SK-N-SH treated with all-trans-retinoic acid at 6 μM for 48 hours (cell line): ENCODE measurements at regions not wholly inside any gene's neighbourhood (a gene's known extent, or its start where the extent isn't known, plus 50 kb on each side); places are given as distances from the start of the nearest gene placed in this dataset.
"Not testable (repeated sequence)": the region's sequence is repeated elsewhere in the genome, so short reads cannot be mapped to it uniquely, and the experiment has no call there.

Experiments
- ATAC-seq: fragments of 200-7000 bp; cut with Tn5 transposase; 3 replicates; pipeline ENCODE4 v1.9.1; 2020; ENCODE audit warnings: mild to moderate bottlenecking, moderate library complexity
- ARNTL ChIP-seq: fragments of 450-650 bp; formaldehyde crosslinking; IDR thresholded peaks from 2 replicates; pipeline ENCODE4 v1.5.0; 2020; ENCODE audit warnings: low read depth, mild to moderate bottlenecking, moderate library complexity, borderline replicate concordance
- BACH2 ChIP-seq: fragments of 250-450 bp; sonication (Bioruptor Pico); IDR thresholded peaks from 2 replicates; pipeline ENCODE4 v1.9.0; 2021; ENCODE audit warnings: mild to moderate bottlenecking, borderline replicate concordance
- CSDC2 ChIP-seq: fragments of 250-450 bp; sonication (Bioruptor Pico); IDR thresholded peaks from 2 replicates; pipeline ENCODE4 v1.5.0; 2020; ENCODE audit warnings: mild to moderate bottlenecking, moderate library complexity
- GLIS3 ChIP-seq: fragments of 250-450 bp; sonication (Bioruptor Pico); IDR thresholded peaks from 2 replicates; pipeline ENCODE4 v1.5.0; 2020; ENCODE audit warnings: mild to moderate bottlenecking, moderate library complexity
- OSR1 ChIP-seq: fragments of 250-450 bp; sonication (Bioruptor Pico); IDR thresholded peaks from 2 replicates; pipeline ENCODE4 v1.8.0; 2022; ENCODE audit warnings: moderate library complexity, mild to moderate bottlenecking, inconsistent platforms
- PPARA ChIP-seq: fragments of 250-450 bp; sonication (Bioruptor Pico); IDR thresholded peaks from 2 replicates; pipeline ENCODE4 v1.5.0; 2020; ENCODE audit warnings: mild to moderate bottlenecking, borderline replicate concordance
- RARB ChIP-seq: fragments of 250-450 bp; sonication (Bioruptor Pico); IDR thresholded peaks from 2 replicates; pipeline ENCODE4 v1.8.0; 2021; ENCODE audit warnings: mild to moderate bottlenecking, moderate library complexity
- SNAI2 ChIP-seq: fragments of 250-450 bp; sonication (Bioruptor Pico); IDR thresholded peaks from 2 replicates; pipeline ENCODE4 v1.5.0; 2020; ENCODE audit warnings: mild to moderate bottlenecking, moderate library complexity
- TOX ChIP-seq: fragments of 250-450 bp; sonication (Bioruptor Pico); IDR thresholded peaks from 2 replicates; pipeline ENCODE4 v1.8.0; 2021; ENCODE audit warnings: mild to moderate bottlenecking, moderate library complexity, borderline replicate concordance
- ZC3H10 ChIP-seq: fragments of 250-450 bp; sonication (Bioruptor Pico); IDR thresholded peaks from 2 replicates; pipeline ENCODE4 v1.5.1; 2021; ENCODE audit warnings: mild to moderate bottlenecking, moderate library complexity
- ZFP3 ChIP-seq: fragments of 250-450 bp; sonication (Bioruptor Pico); IDR thresholded peaks from 2 replicates; pipeline ENCODE4 v1.5.0; 2020; ENCODE audit warnings: mild to moderate bottlenecking, moderate library complexity
- ZFP30 ChIP-seq: fragments of 450-650 bp; formaldehyde crosslinking; IDR thresholded peaks from 2 replicates; pipeline ENCODE4 v1.5.0; 2022; ENCODE audit warnings: mild to moderate bottlenecking, moderate library complexity
- ZNF565 ChIP-seq: fragments of 450-650 bp; formaldehyde crosslinking; conservative IDR thresholded peaks from 2 replicates; pipeline ENCODE4 v1.5.0; 2020; ENCODE audit warnings: low read depth, mild to moderate bottlenecking, moderate library complexity
- ZNF70 ChIP-seq: fragments of 450-650 bp; formaldehyde crosslinking; IDR thresholded peaks from 2 replicates; pipeline ENCODE4 v1.5.0; 2020; ENCODE audit warnings: mild to moderate bottlenecking, moderate library complexity
- ZNF8 ChIP-seq: fragments of 450-650 bp; formaldehyde crosslinking; IDR thresholded peaks from 2 replicates; pipeline ENCODE4 v1.5.0; 2020; ENCODE audit warnings: mild to moderate bottlenecking, moderate library complexity
- TF ChIP-seq, protein P1 (sequence below): fragments of 250-450 bp; sonication (Bioruptor Pico); IDR thresholded peaks from 2 replicates; pipeline ENCODE4 v1.5.0; 2020; ENCODE audit warnings: mild to moderate bottlenecking, moderate library complexity
- TF ChIP-seq, protein P2 (sequence below): fragments of 250-450 bp; sonication (Bioruptor Pico); IDR thresholded peaks from 2 replicates; pipeline ENCODE4 v1.5.1; 2020; ENCODE audit warnings: low read depth, mild to moderate bottlenecking, moderate library complexity
- TF ChIP-seq, protein P3 (sequence below): fragments of 250-450 bp; sonication (Bioruptor Pico); IDR thresholded peaks from 2 replicates; pipeline ENCODE4 v1.8.0; 2020; ENCODE audit warnings: mild to moderate bottlenecking, moderate library complexity, borderline replicate concordance
- TF ChIP-seq, protein P4 (sequence below): fragments of 250-450 bp; sonication (Bioruptor Pico); IDR thresholded peaks from 2 replicates; pipeline ENCODE4 v1.5.1; 2021; ENCODE audit warnings: mild to moderate bottlenecking, moderate library complexity

DNA sequence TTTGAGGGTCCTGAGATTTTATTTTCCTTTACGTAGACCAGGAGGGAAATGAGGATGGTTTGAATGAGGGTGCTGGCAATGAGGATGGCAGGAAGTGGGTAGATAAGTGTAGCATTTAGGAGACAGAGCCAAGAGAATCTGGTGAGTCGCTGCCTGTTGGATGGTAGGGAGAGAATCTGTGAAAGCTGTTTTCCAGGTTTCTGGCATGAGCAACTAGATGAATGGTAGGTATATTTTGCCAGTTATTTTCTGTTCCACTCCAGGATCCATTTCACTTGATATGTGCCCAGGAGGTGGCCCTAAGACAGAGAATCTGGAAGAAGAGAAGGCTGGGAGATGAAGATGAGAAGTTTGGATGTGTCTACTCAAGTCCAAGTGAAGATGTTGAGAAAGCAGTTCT is 63.3 kb upstream of the VIPR2 start:
- ATAC-seq: no peak

DNA sequence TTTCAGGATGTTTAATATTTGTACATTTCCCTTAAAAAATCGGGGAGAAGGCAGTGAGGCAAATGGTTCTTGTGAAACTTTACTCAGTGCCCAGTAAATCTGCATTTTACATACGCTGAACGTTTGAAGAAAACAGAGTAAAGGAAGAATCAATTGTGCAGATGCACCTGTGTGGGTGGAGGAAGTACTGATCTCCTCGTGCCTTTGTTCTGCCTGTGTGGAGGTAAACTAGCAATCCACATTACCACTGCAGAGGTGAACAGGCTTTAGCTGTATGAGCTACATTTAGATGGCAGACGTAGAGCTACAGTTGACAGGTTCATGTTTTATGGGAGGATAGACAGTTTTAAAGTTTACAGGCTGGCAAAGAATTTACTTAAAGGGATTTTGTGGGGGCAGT is 62.7 kb upstream of the VIPR2 start:
- no peak for TF ChIP-seq CSDC2
- no peak for TF ChIP-seq SNAI2 (CRISPR knock-in tag)
- TF ChIP-seq PPARA (CRISPR knock-in tag): no peak
- no peak for TF ChIP-seq GLIS3 (CRISPR knock-in tag)
- no peak for TF ChIP-seq ZNF70 (CRISPR knock-in tag)
- TF ChIP-seq, all 23 proteins: peak for 0

More for the DNA sequence above, 63.3 kb upstream of the VIPR2 start:
- TF ChIP-seq CSDC2 (no peak), RARB (CRISPR knock-in tag) (no peak), TOX (CRISPR knock-in tag) (no peak), ZNF565 (CRISPR knock-in tag) (no peak), ZFP3 (CRISPR knock-in tag) (no peak), GLIS3 (CRISPR knock-in tag) (no peak), BACH2 (no peak), ARNTL (no peak), SNAI2 (CRISPR knock-in tag) (no peak), ZNF70 (CRISPR knock-in tag) (no peak), ZFP30 (CRISPR knock-in tag) (no peak)
- TF ChIP-seq, protein P1, sequence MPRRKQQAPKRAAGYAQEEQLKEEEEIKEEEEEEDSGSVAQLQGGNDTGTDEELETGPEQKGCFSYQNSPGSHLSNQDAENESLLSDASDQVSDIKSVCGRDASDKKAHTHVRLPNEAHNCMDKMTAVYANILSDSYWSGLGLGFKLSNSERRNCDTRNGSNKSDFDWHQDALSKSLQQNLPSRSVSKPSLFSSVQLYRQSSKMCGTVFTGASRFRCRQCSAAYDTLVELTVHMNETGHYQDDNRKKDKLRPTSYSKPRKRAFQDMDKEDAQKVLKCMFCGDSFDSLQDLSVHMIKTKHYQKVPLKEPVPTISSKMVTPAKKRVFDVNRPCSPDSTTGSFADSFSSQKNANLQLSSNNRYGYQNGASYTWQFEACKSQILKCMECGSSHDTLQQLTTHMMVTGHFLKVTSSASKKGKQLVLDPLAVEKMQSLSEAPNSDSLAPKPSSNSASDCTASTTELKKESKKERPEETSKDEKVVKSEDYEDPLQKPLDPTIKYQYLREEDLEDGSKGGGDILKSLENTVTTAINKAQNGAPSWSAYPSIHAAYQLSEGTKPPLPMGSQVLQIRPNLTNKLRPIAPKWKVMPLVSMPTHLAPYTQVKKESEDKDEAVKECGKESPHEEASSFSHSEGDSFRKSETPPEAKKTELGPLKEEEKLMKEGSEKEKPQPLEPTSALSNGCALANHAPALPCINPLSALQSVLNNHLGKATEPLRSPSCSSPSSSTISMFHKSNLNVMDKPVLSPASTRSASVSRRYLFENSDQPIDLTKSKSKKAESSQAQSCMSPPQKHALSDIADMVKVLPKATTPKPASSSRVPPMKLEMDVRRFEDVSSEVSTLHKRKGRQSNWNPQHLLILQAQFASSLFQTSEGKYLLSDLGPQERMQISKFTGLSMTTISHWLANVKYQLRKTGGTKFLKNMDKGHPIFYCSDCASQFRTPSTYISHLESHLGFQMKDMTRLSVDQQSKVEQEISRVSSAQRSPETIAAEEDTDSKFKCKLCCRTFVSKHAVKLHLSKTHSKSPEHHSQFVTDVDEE: no peak
- TF ChIP-seq, protein P2, sequence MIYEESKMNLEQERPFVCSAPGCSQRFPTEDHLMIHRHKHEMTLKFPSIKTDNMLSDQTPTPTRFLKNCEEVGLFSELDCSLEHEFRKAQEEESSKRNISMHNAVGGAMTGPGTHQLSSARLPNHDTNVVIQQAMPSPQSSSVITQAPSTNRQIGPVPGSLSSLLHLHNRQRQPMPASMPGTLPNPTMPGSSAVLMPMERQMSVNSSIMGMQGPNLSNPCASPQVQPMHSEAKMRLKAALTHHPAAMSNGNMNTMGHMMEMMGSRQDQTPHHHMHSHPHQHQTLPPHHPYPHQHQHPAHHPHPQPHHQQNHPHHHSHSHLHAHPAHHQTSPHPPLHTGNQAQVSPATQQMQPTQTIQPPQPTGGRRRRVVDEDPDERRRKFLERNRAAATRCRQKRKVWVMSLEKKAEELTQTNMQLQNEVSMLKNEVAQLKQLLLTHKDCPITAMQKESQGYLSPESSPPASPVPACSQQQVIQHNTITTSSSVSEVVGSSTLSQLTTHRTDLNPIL (CRISPR knock-in tag): no peak

DNA sequence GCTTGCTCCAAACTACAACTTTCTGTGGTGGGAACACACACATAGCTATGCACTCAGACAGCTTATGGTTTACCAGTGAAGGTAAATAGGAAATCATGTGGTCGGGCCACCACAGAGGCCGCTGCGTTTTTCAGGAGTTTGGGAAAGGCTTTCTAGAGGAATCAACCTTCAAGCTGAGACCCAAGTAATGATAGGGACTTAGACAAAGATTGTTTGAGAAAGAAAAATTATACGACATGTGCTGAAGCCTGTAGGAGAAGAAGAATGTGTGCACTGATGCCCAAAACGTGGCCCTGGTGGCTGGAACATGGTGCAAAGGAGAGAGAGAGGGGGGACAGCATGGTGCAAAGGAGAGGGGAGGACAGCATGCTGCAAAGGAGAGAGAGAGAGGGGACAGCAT is 61.2 kb upstream of the VIPR2 start:
- TF ChIP-seq CSDC2 (no peak), ZNF8 (CRISPR knock-in tag) (no peak), TOX (CRISPR knock-in tag) (no peak), BACH2 (no peak), ZC3H10 (no peak)
- TF ChIP-seq, protein P3, sequence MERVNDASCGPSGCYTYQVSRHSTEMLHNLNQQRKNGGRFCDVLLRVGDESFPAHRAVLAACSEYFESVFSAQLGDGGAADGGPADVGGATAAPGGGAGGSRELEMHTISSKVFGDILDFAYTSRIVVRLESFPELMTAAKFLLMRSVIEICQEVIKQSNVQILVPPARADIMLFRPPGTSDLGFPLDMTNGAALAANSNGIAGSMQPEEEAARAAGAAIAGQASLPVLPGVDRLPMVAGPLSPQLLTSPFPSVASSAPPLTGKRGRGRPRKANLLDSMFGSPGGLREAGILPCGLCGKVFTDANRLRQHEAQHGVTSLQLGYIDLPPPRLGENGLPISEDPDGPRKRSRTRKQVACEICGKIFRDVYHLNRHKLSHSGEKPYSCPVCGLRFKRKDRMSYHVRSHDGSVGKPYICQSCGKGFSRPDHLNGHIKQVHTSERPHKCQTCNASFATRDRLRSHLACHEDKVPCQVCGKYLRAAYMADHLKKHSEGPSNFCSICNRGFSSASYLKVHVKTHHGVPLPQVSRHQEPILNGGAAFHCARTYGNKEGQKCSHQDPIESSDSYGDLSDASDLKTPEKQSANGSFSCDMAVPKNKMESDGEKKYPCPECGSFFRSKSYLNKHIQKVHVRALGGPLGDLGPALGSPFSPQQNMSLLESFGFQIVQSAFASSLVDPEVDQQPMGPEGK (CRISPR knock-in tag): no peak
- TF ChIP-seq, protein P4, sequence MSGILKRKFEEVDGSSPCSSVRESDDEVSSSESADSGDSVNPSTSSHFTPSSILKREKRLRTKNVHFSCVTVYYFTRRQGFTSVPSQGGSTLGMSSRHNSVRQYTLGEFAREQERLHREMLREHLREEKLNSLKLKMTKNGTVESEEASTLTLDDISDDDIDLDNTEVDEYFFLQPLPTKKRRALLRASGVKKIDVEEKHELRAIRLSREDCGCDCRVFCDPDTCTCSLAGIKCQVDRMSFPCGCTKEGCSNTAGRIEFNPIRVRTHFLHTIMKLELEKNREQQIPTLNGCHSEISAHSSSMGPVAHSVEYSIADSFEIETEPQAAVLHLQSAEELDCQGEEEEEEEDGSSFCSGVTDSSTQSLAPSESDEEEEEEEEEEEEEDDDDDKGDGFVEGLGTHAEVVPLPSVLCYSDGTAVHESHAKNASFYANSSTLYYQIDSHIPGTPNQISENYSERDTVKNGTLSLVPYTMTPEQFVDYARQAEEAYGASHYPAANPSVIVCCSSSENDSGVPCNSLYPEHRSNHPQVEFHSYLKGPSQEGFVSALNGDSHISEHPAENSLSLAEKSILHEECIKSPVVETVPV (CRISPR knock-in tag): no peak
- ATAC-seq: no peak

More for the DNA sequence above, 62.7 kb upstream of the VIPR2 start:
- no peak for ATAC-seq

DNA sequence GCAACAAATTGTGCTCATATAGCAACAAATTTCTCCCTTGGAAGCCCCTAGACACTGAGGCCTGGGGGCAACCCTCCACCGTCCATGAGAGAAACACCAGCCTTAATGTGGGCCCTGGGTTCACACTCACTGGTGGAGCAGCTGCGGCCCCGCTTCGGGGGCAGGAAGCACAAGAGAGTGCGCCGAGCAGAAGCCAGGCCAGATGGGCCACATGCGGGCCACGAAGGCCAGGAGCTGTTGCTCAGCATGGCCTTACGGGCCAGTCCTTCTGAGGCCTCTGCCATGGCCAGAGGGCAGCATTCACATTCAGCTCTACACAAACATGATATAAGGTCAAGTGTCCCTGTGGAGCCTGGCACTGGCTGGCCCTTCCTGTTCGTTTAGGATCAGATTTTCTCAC is 60.0 kb upstream of the VIPR2 start:
- no peak for ATAC-seq
- TF ChIP-seq ZFP3 (CRISPR knock-in tag) (no peak), ZNF565 (CRISPR knock-in tag) (no peak), TOX (CRISPR knock-in tag) (no peak), GLIS3 (CRISPR knock-in tag) (no peak), OSR1 (CRISPR knock-in tag) (no peak), CSDC2 (no peak), ZNF70 (CRISPR knock-in tag) (no peak)
- TF ChIP-seq, protein P1: no peak

DNA sequence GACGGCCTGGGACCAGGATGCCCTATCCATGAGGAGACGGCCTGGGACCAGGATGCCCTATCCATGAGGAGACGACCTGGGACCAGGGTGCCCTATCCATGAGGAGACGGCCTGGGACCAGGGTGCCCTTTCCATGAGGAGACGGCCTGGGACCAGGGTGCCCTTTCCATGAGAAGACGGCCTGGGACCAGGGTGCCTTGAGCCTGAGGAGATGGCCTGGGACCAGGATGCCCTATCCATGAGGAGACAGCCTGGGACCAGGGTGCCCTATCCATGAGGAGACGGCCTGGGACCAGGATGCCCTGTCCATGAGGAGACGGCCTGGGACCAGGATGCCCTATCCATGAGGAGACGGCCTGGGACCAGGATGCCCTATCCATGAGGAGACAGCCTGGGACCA is 58.6 kb upstream of the VIPR2 start:
- not testable (repeated sequence) for ATAC-seq
